LNCaP clone FGC (cell line): ENCODE measurements at regions not wholly inside any gene's neighbourhood (a gene's known extent, or its start where the extent isn't known, plus 50 kb on each side); places are given as distances from the start of the nearest gene placed in this dataset.

Source experiments
- DNase-seq: peaks from one replicate; pipeline ENCODE4 v3.0.0-alpha.2; 2011; ENCODE audit warnings: low read depth
- H3K4me3 ChIP-seq: 2 replicates; pipeline ENCODE4 v1.5.1; 2011; ENCODE audit warnings: mild to moderate bottlenecking, low read depth, low read length, control low read depth
- CTCF ChIP-seq: IDR thresholded peaks from 2 replicates; pipeline ENCODE4 v1.5.1; 2012; ENCODE audit warnings: mild to moderate bottlenecking; ENCODE audit not compliant: control insufficient read depth, insufficient read depth; ENCODE audit errors: extremely low read depth

- DNase-seq = no peak
- H3K4me3 ChIP-seq = no peak overlapping the region
- TF ChIP-seq CTCF = no peak
Observed at GRCh38 chr3:132154619-132155018, 119.8 kb upstream of the CPNE4 start.

GRCh38 chr3:132159145-132159544 is 124.3 kb upstream of the CPNE4 start:
- no peak for DNase-seq
- TF ChIP-seq CTCF = no peak

GRCh38 chr3:132160198-132160597 is 125.4 kb upstream of the CPNE4 start:
- no peak overlapping the region for H3K4me3 ChIP-seq
- no peak for DNase-seq
- TF ChIP-seq CTCF = no peak

More at GRCh38 chr3:132159145-132159544, 124.3 kb upstream of the CPNE4 start:
- H3K4me3 ChIP-seq = no peak overlapping the region

GRCh38 chr3:132161608-132162007 is 126.8 kb upstream of the CPNE4 start:
- no peak for DNase-seq
- H3K4me3 ChIP-seq = no peak overlapping the region
- TF ChIP-seq CTCF = no peak

GRCh38 chr3:132164469-132165092 is 129.8 kb upstream of the CPNE4 start:
- no peak for TF ChIP-seq CTCF
- DNase-seq = no peak
- no peak overlapping the region for H3K4me3 ChIP-seq

GRCh38 chr3:132167870-132168269 is 133.1 kb upstream of the CPNE4 start:
- no peak overlapping the region for H3K4me3 ChIP-seq
- DNase-seq = no peak
- no peak for TF ChIP-seq CTCF

GRCh38 chr3:132174500-132174899 is 139.7 kb upstream of the CPNE4 start:
- TF ChIP-seq CTCF = no peak
- no peak for DNase-seq
- H3K4me3 ChIP-seq = no peak overlapping the region
